VCaP (cell line): ENCODE measurements at regions not wholly inside any gene's neighbourhood (a gene's known extent, or its start where the extent isn't known, plus 50 kb on each side); places are given as distances from the start of the nearest gene placed in this dataset.

Experiments used
- H3K27ac ChIP-seq: fragments of 450-650 bp; 2 replicates; pipeline ENCODE4 v1.5.1; 2017
- TF ChIP-seq, protein P1 (sequence below): fragments of 450-650 bp; conservative IDR thresholded peaks from 2 replicates; pipeline ENCODE4 v1.5.1; 2017; ENCODE audit warnings: mild to moderate bottlenecking, moderate library complexity

DNA sequence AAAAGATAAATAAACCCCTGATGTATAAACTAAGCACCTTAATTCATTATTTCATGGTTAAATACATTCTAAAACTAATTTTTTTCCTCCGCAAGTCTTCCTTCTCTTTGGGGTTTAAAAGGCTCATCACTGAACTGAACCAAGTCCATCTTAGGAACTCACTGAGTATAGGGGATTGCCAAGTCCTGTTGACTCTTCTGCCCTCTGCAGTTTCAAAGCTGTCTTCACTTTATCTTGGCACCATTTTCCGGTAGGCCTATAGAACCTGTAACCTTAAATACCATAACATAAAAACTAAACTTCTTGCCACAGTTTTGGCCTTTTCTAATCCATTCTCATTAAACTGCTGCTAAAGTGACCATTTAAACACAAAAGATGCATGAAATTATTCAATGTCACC, 66.5 kb upstream of the USPL1 start:
- TF ChIP-seq, protein P1, sequence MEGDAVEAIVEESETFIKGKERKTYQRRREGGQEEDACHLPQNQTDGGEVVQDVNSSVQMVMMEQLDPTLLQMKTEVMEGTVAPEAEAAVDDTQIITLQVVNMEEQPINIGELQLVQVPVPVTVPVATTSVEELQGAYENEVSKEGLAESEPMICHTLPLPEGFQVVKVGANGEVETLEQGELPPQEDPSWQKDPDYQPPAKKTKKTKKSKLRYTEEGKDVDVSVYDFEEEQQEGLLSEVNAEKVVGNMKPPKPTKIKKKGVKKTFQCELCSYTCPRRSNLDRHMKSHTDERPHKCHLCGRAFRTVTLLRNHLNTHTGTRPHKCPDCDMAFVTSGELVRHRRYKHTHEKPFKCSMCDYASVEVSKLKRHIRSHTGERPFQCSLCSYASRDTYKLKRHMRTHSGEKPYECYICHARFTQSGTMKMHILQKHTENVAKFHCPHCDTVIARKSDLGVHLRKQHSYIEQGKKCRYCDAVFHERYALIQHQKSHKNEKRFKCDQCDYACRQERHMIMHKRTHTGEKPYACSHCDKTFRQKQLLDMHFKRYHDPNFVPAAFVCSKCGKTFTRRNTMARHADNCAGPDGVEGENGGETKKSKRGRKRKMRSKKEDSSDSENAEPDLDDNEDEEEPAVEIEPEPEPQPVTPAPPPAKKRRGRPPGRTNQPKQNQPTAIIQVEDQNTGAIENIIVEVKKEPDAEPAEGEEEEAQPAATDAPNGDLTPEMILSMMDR = peak; percentile 68
- H3K27ac ChIP-seq = no peak overlapping the region

DNA sequence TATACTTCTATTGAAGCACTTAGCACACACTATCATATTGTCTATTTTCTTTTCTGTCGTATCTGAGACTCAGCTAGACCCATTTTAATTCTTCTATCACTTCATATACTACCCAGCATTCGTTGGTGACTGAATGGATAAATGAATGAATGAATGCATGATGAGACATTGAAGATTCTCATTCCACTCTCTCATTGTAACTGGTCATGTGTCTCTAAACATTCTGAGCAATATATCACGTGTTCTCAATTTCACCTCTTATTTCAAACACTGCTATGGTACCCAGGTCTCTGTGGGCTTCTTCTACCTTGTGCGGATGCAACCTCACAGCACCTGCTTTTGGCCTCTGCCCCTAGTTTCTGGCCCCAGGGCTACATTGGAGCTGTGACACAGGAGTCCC, 65.2 kb upstream of the USPL1 start:
- H3K27ac ChIP-seq = no peak overlapping the region
- TF ChIP-seq, protein P1 = no peak

DNA sequence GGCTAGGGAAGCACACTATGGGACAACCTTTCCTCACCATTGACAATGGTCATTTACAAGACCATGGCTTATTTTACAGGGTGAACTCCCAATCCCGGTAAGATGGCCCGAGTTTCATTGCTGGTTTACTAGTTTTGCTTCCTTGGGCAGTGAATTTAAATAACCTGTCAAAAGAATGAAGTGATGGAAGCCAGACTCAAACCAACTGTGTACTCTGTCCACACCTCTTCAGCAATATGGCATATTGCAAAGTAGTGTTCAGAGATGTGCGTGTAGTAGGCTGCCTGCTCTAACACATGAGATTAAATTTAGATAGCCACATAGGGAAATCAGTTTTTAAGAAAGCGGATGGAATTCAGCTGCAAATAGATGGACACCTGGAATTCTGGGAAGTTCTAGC, 58.4 kb upstream of the USPL1 start:
- H3K27ac ChIP-seq = no peak overlapping the region
- TF ChIP-seq, protein P1 = no peak

DNA sequence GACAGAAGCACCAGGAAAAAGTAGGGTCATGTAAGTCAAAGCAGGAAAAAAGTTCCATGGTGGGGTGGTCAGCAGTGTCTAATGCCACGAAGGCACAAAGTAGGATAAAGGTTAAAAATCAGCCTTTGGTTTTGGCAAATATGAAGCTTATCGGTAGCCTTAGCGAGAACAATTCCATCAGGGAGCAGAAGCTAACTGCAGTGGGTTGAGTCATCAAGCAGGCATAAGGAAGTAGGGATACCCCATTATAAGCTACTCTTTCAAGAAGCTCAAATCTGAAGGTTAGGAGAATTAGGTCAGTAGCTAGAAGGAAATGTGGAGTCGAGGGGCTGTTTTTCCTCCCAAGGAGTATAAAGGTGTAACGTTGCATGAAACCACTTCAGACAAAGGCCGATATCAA, 57.5 kb upstream of the USPL1 start:
- no peak overlapping the region for H3K27ac ChIP-seq
- TF ChIP-seq, protein P1 = no peak

DNA sequence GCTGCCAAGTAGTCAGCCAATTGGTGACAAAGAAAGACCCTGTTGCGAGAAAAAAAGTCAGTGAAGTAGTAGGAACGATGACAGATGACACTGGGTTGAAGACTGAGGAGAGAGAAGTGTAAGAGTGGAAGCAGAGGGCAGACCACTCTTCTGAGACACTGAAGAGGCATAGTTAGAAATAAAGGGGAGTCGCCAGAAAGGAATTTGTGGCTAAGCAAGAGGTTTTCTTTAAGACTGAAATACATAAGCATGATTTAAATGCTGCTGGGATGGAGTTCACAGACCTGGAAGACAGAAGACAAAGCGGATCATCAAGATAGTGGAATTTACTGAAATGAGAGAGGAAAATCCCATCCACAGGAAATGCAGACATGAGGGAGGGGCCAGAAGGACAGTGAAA, 56.2 kb upstream of the USPL1 start:
- no peak overlapping the region for H3K27ac ChIP-seq
- TF ChIP-seq, protein P1 = no peak

DNA sequence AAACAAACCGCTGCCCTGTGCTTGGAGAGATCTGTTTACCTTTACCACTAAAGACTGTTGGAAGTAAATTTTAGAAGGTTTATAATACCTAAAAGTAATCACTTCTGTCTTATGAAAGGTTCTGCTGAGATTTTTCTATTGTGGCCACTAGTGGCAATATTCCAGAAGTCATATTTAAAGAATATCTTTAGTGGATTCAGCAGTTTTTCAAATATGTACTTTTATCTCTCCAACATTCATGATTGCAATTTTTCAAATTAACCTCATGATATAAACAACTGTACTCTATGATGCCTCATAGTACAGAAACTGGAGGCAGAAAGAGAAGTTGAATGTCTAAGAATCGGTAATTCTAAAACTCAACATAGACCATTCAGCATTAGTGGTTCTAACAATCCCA, 53.2 kb upstream of the USPL1 start:
- TF ChIP-seq, protein P1 = no peak
- peak overlapping the region; percentile 65; the same call in 1 of the 2 replicates for H3K27ac ChIP-seq

DNA sequence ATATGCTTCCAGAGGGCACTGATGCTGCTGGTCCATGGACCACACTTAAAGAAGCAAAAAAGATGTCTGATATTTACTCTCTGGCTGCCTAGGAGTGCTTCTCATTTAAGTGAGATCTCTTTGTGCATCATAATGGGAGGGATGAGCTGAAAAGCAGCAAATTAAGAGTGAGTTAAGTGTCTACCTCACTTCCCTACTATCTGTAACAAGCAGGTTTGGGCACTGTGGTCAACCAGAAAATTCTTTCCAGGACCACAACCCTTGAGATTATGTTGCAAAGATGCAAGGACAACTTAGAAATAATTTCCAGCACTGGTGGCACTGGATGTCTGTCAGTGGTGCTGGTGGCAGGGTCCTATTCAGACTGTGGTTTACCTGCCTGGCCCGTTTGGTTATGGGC, 52.1 kb upstream of the USPL1 start:
- TF ChIP-seq, protein P1 = no peak

DNA sequence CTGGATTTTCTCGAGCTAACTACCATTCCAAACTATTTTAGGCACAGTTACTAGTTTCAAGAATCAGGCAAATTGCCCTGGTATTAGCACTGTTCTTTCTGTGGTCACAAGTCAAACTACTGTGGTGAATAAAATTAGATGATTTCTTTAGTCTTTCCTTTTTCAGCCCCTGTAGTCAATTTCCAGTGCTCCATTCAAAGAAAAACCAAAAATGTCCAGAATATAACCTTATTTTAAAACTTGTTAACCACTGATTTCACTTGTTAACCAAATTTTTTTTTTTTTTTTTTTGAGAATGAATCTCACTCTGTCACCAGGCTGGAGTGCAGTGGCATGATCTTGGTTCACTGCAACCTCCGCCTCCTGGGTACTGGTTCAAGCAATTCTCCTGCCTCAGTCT, 50.6 kb upstream of the USPL1 start:
- TF ChIP-seq, protein P1 = no peak
- H3K27ac ChIP-seq = no peak overlapping the region

More for the DNA sequence above, 52.1 kb upstream of the USPL1 start:
- H3K27ac ChIP-seq = no peak overlapping the region
